H9 (cell line): ENCODE measurements at regions not wholly inside any gene's neighbourhood (a gene's known extent, or its start where the extent isn't known, plus 50 kb on each side); places are given as distances from the start of the nearest gene placed in this dataset.
A peak's percentile ranks its signal among the peaks of the same experiment; 100 is the strongest.

Experiments
- DNase-seq: peaks from one replicate; pipeline ENCODE4 v3.0.0-alpha.2; 2017
- H2AFZ ChIP-seq: one replicate; pipeline ENCODE4 v1.6.1; 2013; ENCODE audit warnings: mild to moderate bottlenecking, low read length, control low read depth, moderate library complexity
- H2AK5ac ChIP-seq: 2 replicates; pipeline ENCODE4 v1.6.1; 2013; ENCODE audit warnings: low read length, control low read depth, mixed read lengths; ENCODE audit not compliant: insufficient read length
- H2BK120ac ChIP-seq: one replicate; pipeline ENCODE4 v1.6.1; 2013; ENCODE audit warnings: low read depth, mild to moderate bottlenecking, low read length, control low read depth, inconsistent platforms; ENCODE audit not compliant: poor library complexity, severe bottlenecking
- H2BK12ac ChIP-seq: 2 replicates; pipeline ENCODE4 v1.6.1; 2013; ENCODE audit warnings: low read length, control low read depth, mixed read lengths, low read depth; ENCODE audit not compliant: insufficient read length
- H2BK15ac ChIP-seq: 2 replicates; pipeline ENCODE4 v1.6.1; 2013; ENCODE audit warnings: low read depth, low read length, control low read depth
- H2BK20ac ChIP-seq: one replicate; pipeline ENCODE4 v1.6.1; 2013; ENCODE audit warnings: low read depth, mild to moderate bottlenecking, low read length, control low read depth, inconsistent platforms; ENCODE audit not compliant: poor library complexity, severe bottlenecking
- H2BK5ac ChIP-seq: 2 replicates; pipeline ENCODE4 v1.6.1; 2013; ENCODE audit warnings: low read length, control low read depth, mixed read lengths; ENCODE audit not compliant: insufficient read length
- H3K14ac ChIP-seq: 2 replicates; pipeline ENCODE4 v1.6.1; 2013; ENCODE audit warnings: low read length, control low read depth; ENCODE audit not compliant: insufficient read depth
- H3K18ac ChIP-seq: 2 replicates; pipeline ENCODE4 v1.6.1; 2013; ENCODE audit warnings: low read depth, mild to moderate bottlenecking, mixed read lengths, low read length, control low read depth; ENCODE audit not compliant: insufficient read length
- H3K23ac ChIP-seq: 2 replicates; pipeline ENCODE4 v1.6.1; 2013; ENCODE audit warnings: low read length, control low read depth, mixed read lengths, low read depth; ENCODE audit not compliant: insufficient read length
- H3K23me2 ChIP-seq: 2 replicates; pipeline ENCODE4 v1.6.1; 2013; ENCODE audit warnings: low read depth, mild to moderate bottlenecking, mixed read lengths, low read length, control low read depth; ENCODE audit not compliant: insufficient read length, poor library complexity, severe bottlenecking
- H3K27ac ChIP-seq: 2 replicates; pipeline ENCODE4 v1.5.1; 2013; ENCODE audit warnings: low read length, control low read depth, mixed read lengths, low read depth; ENCODE audit not compliant: insufficient read length
- H3K27me3 ChIP-seq: 2 replicates; pipeline ENCODE4 v1.6.1; 2013; ENCODE audit warnings: low read length, control low read depth, inconsistent platforms; ENCODE audit not compliant: insufficient read depth
- H3K4ac ChIP-seq: 2 replicates; pipeline ENCODE4 v1.6.1; 2013; ENCODE audit warnings: low read depth, mild to moderate bottlenecking, control low read depth, inconsistent platforms, low read length, moderate library complexity
- H3K4me1 ChIP-seq: 2 replicates; pipeline ENCODE4 v1.6.1; 2013; ENCODE audit warnings: low read length, control low read depth, inconsistent platforms; ENCODE audit not compliant: insufficient read depth
- H3K4me2 ChIP-seq: 2 replicates; pipeline ENCODE4 v1.6.1; 2013; ENCODE audit warnings: low read length, control low read depth, mixed read lengths; ENCODE audit not compliant: insufficient read length, insufficient read depth
- H3K56ac ChIP-seq: 2 replicates; pipeline ENCODE4 v1.6.1; 2013; ENCODE audit warnings: low read depth, mild to moderate bottlenecking, mixed read lengths, low read length, control low read depth; ENCODE audit not compliant: insufficient read length
- H3K79me1 ChIP-seq: 2 replicates; pipeline ENCODE4 v1.6.1; 2013; ENCODE audit warnings: low read depth, mild to moderate bottlenecking, moderate library complexity, low read length, control low read depth, inconsistent platforms; ENCODE audit not compliant: insufficient read depth, poor library complexity, severe bottlenecking
- H3K79me2 ChIP-seq: 2 replicates; pipeline ENCODE4 v1.6.1; 2013; ENCODE audit warnings: low read length, control low read depth, inconsistent platforms; ENCODE audit not compliant: insufficient read depth
- H3K9ac ChIP-seq: 2 replicates; pipeline ENCODE4 v1.6.1; 2013; ENCODE audit warnings: low read length, control low read depth, mixed read lengths; ENCODE audit not compliant: insufficient read length; ENCODE audit errors: extremely low read depth
- H3K9me3 ChIP-seq: one replicate; pipeline ENCODE4 v1.6.1; 2013; ENCODE audit warnings: low read depth, low read length, inconsistent platforms; ENCODE audit not compliant: control insufficient read depth
- H3T11ph ChIP-seq: one replicate; pipeline ENCODE4 v1.6.1; 2013; ENCODE audit warnings: mild to moderate bottlenecking, low read length, control low read depth, inconsistent platforms
- H4K20me1 ChIP-seq: one replicate; pipeline ENCODE4 v1.6.1; 2013; ENCODE audit not compliant: control insufficient read depth, insufficient read length, insufficient read depth
- H4K5ac ChIP-seq: 2 replicates; pipeline ENCODE4 v1.6.1; 2013; ENCODE audit warnings: low read depth, mild to moderate bottlenecking, mixed read lengths, low read length, control low read depth; ENCODE audit not compliant: insufficient read length
- H4K8ac ChIP-seq: replicated peaks from 2 replicates; pipeline ENCODE4 v1.6.1; 2013; ENCODE audit warnings: low read length, control low read depth, mixed read lengths, low read depth; ENCODE audit not compliant: insufficient read length
- H4K91ac ChIP-seq: 2 replicates; pipeline ENCODE4 v1.6.1; 2013; ENCODE audit warnings: low read depth, mild to moderate bottlenecking, moderate library complexity, mixed read lengths, low read length, control low read depth; ENCODE audit not compliant: insufficient read length
- H3K27ac Mint-ChIP-seq, 3 experiments: 2 replicates in 2 of 3; 3 replicates in 1 of 3; pipeline ENCODE4 v1.8.0; 2020 to 2021; ENCODE audit warnings: mixed read lengths in 3 of 3, mild to moderate bottlenecking in 1 of 3, moderate library complexity in 1 of 3
- H3K27me3 Mint-ChIP-seq: 2 replicates; pipeline ENCODE4 v1.8.0; 2021; ENCODE audit warnings: low read depth, mild to moderate bottlenecking, moderate library complexity, mixed read lengths
- H3K36me3 Mint-ChIP-seq, 3 experiments: 2 replicates in 2 of 3; 3 replicates in 1 of 3; pipeline ENCODE4 v1.8.0; 2020 to 2021; ENCODE audit warnings: low read depth in 3 of 3, mixed read lengths in 3 of 3; ENCODE audit not compliant: insufficient read depth in 1 of 3
- H3K4me1 Mint-ChIP-seq, 2 experiments: 2 replicates each; pipeline ENCODE4 v1.8.0; 2020; ENCODE audit warnings: mixed read lengths in 2 of 2
- H3K4me3 Mint-ChIP-seq, 2 experiments: 2 replicates in 1 of 2; 3 replicates in 1 of 2; pipeline ENCODE4 v1.8.0; 2020 to 2021; ENCODE audit warnings: mild to moderate bottlenecking in 2 of 2, mixed read lengths in 2 of 2, moderate library complexity in 1 of 2
- H3K9me3 Mint-ChIP-seq, 2 experiments: 2 replicates in 1 of 2; 3 replicates in 1 of 2; pipeline ENCODE4 v1.8.0; 2020; ENCODE audit warnings: mild to moderate bottlenecking in 2 of 2, mixed read lengths in 2 of 2, moderate library complexity in 1 of 2
- CTCF ChIP-seq: fragments of 200-600 bp; sonication (generic); conservative IDR thresholded peaks from 3 replicates; pipeline ENCODE4 v1.8.0; 2021; ENCODE audit warnings: antibody characterized with exemption, mild to moderate bottlenecking
- WGBS: extraction: QIAGEN DNeasy Blood & Tissue Kit; methylation state at CpG from one replicate; pipeline ENCODE4 v1.1.7; 2013; ENCODE audit warnings: missing lambda C conversion rate, low lambda C conversion rate, mixed read lengths; ENCODE audit not compliant: insufficient read length; ENCODE audit errors: extremely low coverage; 5-methylcytosine and 5-hydroxymethylcytosine counted together

- Mint-ChIP-seq H3K9me3 (no peaks in the 10 kb centered on the region; a peak in 2 of 5 replicates), H3K27me3 (peaks cover 45% of the 10 kb centered on the region), H3K36me3 (no peaks in the 10 kb centered on the region), H3K4me1 (peaks cover 6 to 11% of the 10 kb centered on the region in 2 experiments; a peak in 3 of 4 replicates), H3K4me3 (peak overlapping the region; percentile 65 to 84), H3K27ac (no peak overlapping the region; a peak in 1 of 7 replicates)
- no peak overlapping the region for H3K56ac ChIP-seq
- no peaks in the 10 kb centered on the region for H3K9me3 ChIP-seq
- no CpG with 5 or more reads among the region's 17 CpGs for WGBS
- H2BK20ac ChIP-seq: no peak overlapping the region
- no peak overlapping the region for H3K14ac ChIP-seq
- no peak overlapping the region for H2BK15ac ChIP-seq
- no peak overlapping the region for H4K5ac ChIP-seq
- peak overlapping the region; percentile 53 for H3K4me2 ChIP-seq
- no peaks in the 10 kb centered on the region; the same call in 1 of the 2 replicates for H3K27me3 ChIP-seq
- H2AFZ ChIP-seq: no peak overlapping the region
- no peak overlapping the region for H4K91ac ChIP-seq
- peak; percentile 94 for DNase-seq
- no peak overlapping the region for H3K27ac ChIP-seq
- no peaks in the 10 kb centered on the region for H3K79me2 ChIP-seq
- H4K8ac ChIP-seq: no peak overlapping the region
- H3K79me1 ChIP-seq: no peaks in the 10 kb centered on the region
- peaks cover 6% of the 10 kb centered on the region for H3K23me2 ChIP-seq
- no peak overlapping the region for H3K23ac ChIP-seq
- H3K9ac ChIP-seq: no peak overlapping the region
- H3K4me1 ChIP-seq: no peaks in the 10 kb centered on the region
- H3T11ph ChIP-seq: no peak overlapping the region
- peak; percentile 97 for TF ChIP-seq CTCF
- H2BK120ac ChIP-seq: no peak overlapping the region
- no peak overlapping the region for H3K18ac ChIP-seq
- no peak overlapping the region for H2BK12ac ChIP-seq
- no peak overlapping the region for H2BK5ac ChIP-seq
- H3K4ac ChIP-seq: no peak overlapping the region
- no peaks in the 10 kb centered on the region for H4K20me1 ChIP-seq
- H2AK5ac ChIP-seq: no peak overlapping the region
These were observed 304.7 kb upstream of the MSX2 start for GRCh38 chr5:174419540-174420132.
